T-helper 2 cell treated with Interferon-gamma antibody and Interleukin-4, amounts not matched to agents 5 μg/mL and 100 μg/mL, for 36 hours (primary cell): ENCODE measurements at regions not wholly inside any gene's neighbourhood (a gene's known extent, or its start where the extent isn't known, plus 50 kb on each side); places are given as distances from the start of the nearest gene placed in this dataset.

Source experiments
- DNase-seq: peaks from one replicate; pipeline ENCODE4 v3.0.0; 2021; ENCODE audit warnings: low spot score
- H3K27ac Mint-ChIP-seq: one replicate; pipeline ENCODE4 v1.8.0; 2021; ENCODE audit warnings: mild to moderate bottlenecking, mixed read lengths
- H3K27me3 Mint-ChIP-seq: one replicate; pipeline ENCODE4 v1.8.0; 2021; ENCODE audit warnings: low read depth, mixed read lengths
- H3K36me3 Mint-ChIP-seq: one replicate; pipeline ENCODE4 v1.8.0; 2021; ENCODE audit warnings: low read depth, mixed read lengths
- H3K4me1 Mint-ChIP-seq: one replicate; pipeline ENCODE4 v1.8.0; 2021; ENCODE audit warnings: low read depth, mixed read lengths
- H3K4me3 Mint-ChIP-seq: one replicate; pipeline ENCODE4 v1.8.0; 2022; ENCODE audit warnings: mild to moderate bottlenecking, moderate library complexity, mixed read lengths
- H3K9me3 Mint-ChIP-seq: one replicate; pipeline ENCODE4 v1.8.0; 2021; ENCODE audit warnings: mixed read lengths

GRCh38 chr2:16321256-16321655 is 344.4 kb downstream of the CYRIA start:
- Mint-ChIP-seq H3K27me3 (no peaks in the 10 kb centered on the region), H3K4me3 (no peak overlapping the region), H3K27ac (no peak overlapping the region), H3K9me3 (no peaks in the 10 kb centered on the region), H3K36me3 (no peaks in the 10 kb centered on the region), H3K4me1 (no peaks in the 10 kb centered on the region)
- DNase-seq, result no peak

GRCh38 chr2:16320716-16321115 is 344.9 kb downstream of the CYRIA start:
- H3K36me3 Mint-ChIP-seq, result no peaks in the 10 kb centered on the region
- no peak for DNase-seq
- no peaks in the 10 kb centered on the region for H3K27me3 Mint-ChIP-seq
- H3K4me3 Mint-ChIP-seq, result no peak overlapping the region
- H3K4me1 Mint-ChIP-seq, result no peaks in the 10 kb centered on the region
- H3K9me3 Mint-ChIP-seq, result no peaks in the 10 kb centered on the region
- no peak overlapping the region for H3K27ac Mint-ChIP-seq

GRCh38 chr2:16319551-16320121 is 346.0 kb downstream of the CYRIA start:
- Mint-ChIP-seq H3K27ac (no peak overlapping the region), H3K4me1 (no peaks in the 10 kb centered on the region), H3K27me3 (no peaks in the 10 kb centered on the region), H3K9me3 (no peaks in the 10 kb centered on the region), H3K36me3 (no peaks in the 10 kb centered on the region), H3K4me3 (no peak overlapping the region)
- DNase-seq, result no peak

GRCh38 chr2:16318474-16319195 is 347.0 kb downstream of the CYRIA start:
- DNase-seq, result no peak

GRCh38 chr2:16318051-16318450 is 347.6 kb downstream of the CYRIA start:
- Mint-ChIP-seq H3K4me3 (no peak overlapping the region), H3K27ac (no peak overlapping the region), H3K4me1 (no peaks in the 10 kb centered on the region), H3K36me3 (no peaks in the 10 kb centered on the region), H3K9me3 (no peaks in the 10 kb centered on the region), H3K27me3 (no peaks in the 10 kb centered on the region)
- DNase-seq, result no peak

More at GRCh38 chr2:16318474-16319195, 347.0 kb downstream of the CYRIA start:
- H3K27ac Mint-ChIP-seq, result no peak overlapping the region
- H3K27me3 Mint-ChIP-seq, result no peaks in the 10 kb centered on the region
- H3K4me3 Mint-ChIP-seq, result no peak overlapping the region
- H3K9me3 Mint-ChIP-seq, result no peaks in the 10 kb centered on the region
- no peaks in the 10 kb centered on the region for H3K4me1 Mint-ChIP-seq
- H3K36me3 Mint-ChIP-seq, result no peaks in the 10 kb centered on the region

- no peaks in the 10 kb centered on the region for H3K4me1 Mint-ChIP-seq
- H3K4me3 Mint-ChIP-seq, result no peak overlapping the region
- H3K27me3 Mint-ChIP-seq, result no peaks in the 10 kb centered on the region
- H3K27ac Mint-ChIP-seq, result no peak overlapping the region
- H3K9me3 Mint-ChIP-seq, result no peaks in the 10 kb centered on the region
- DNase-seq, result no peak
- H3K36me3 Mint-ChIP-seq, result no peaks in the 10 kb centered on the region
Measured at GRCh38 chr2:16317211-16317830, 348.3 kb downstream of the CYRIA start.

- H3K27me3 Mint-ChIP-seq, result no peaks in the 10 kb centered on the region
- no peak overlapping the region for H3K4me3 Mint-ChIP-seq
- no peaks in the 10 kb centered on the region for H3K36me3 Mint-ChIP-seq
- no peak for DNase-seq
- H3K9me3 Mint-ChIP-seq, result no peaks in the 10 kb centered on the region
- H3K4me1 Mint-ChIP-seq, result no peaks in the 10 kb centered on the region
- no peak overlapping the region for H3K27ac Mint-ChIP-seq
Measured at GRCh38 chr2:16316456-16317210, 349.0 kb downstream of the CYRIA start.

- DNase-seq, result no peak
- Mint-ChIP-seq H3K4me3 (no peak overlapping the region), H3K36me3 (no peaks in the 10 kb centered on the region), H3K4me1 (no peaks in the 10 kb centered on the region), H3K27me3 (no peaks in the 10 kb centered on the region), H3K27ac (no peak overlapping the region), H3K9me3 (no peaks in the 10 kb centered on the region)
Measured at GRCh38 chr2:16315908-16316307, 349.7 kb downstream of the CYRIA start.

- Mint-ChIP-seq H3K4me3 (no peak overlapping the region), H3K4me1 (no peaks in the 10 kb centered on the region)
- no peak for DNase-seq
Measured at GRCh38 chr2:16315458-16315835, 350.2 kb downstream of the CYRIA start.

GRCh38 chr2:16314691-16315457 is 350.8 kb downstream of the CYRIA start:
- DNase-seq, result no peak
- Mint-ChIP-seq H3K9me3 (no peaks in the 10 kb centered on the region), H3K4me1 (no peaks in the 10 kb centered on the region), H3K4me3 (no peak overlapping the region), H3K27me3 (no peaks in the 10 kb centered on the region), H3K36me3 (no peaks in the 10 kb centered on the region), H3K27ac (no peak overlapping the region)

More at GRCh38 chr2:16315458-16315835, 350.2 kb downstream of the CYRIA start:
- Mint-ChIP-seq H3K27me3 (no peaks in the 10 kb centered on the region), H3K9me3 (no peaks in the 10 kb centered on the region), H3K36me3 (no peaks in the 10 kb centered on the region), H3K27ac (no peak overlapping the region)

- DNase-seq, result no peak
- no peaks in the 10 kb centered on the region for H3K9me3 Mint-ChIP-seq
- H3K4me1 Mint-ChIP-seq, result no peaks in the 10 kb centered on the region
- H3K27me3 Mint-ChIP-seq, result no peaks in the 10 kb centered on the region
- no peak overlapping the region for H3K27ac Mint-ChIP-seq
- H3K36me3 Mint-ChIP-seq, result no peaks in the 10 kb centered on the region
- no peak overlapping the region for H3K4me3 Mint-ChIP-seq
Measured at GRCh38 chr2:16314001-16314400, 351.6 kb downstream of the CYRIA start.

- Mint-ChIP-seq H3K36me3 (no peaks in the 10 kb centered on the region), H3K4me1 (no peaks in the 10 kb centered on the region), H3K27ac (no peak overlapping the region), H3K9me3 (no peaks in the 10 kb centered on the region), H3K4me3 (no peak overlapping the region), H3K27me3 (no peaks in the 10 kb centered on the region)
- DNase-seq, result no peak
Measured at GRCh38 chr2:16313235-16313975, 352.2 kb downstream of the CYRIA start.

- DNase-seq, result no peak
- H3K9me3 Mint-ChIP-seq, result no peaks in the 10 kb centered on the region
- H3K36me3 Mint-ChIP-seq, result no peaks in the 10 kb centered on the region
- H3K27ac Mint-ChIP-seq, result no peak overlapping the region
- H3K27me3 Mint-ChIP-seq, result no peaks in the 10 kb centered on the region
- no peaks in the 10 kb centered on the region for H3K4me1 Mint-ChIP-seq
- no peak overlapping the region for H3K4me3 Mint-ChIP-seq
Measured at GRCh38 chr2:16312771-16313170, 352.9 kb downstream of the CYRIA start.
